Loucy (cell line): ENCODE measurements at regions not wholly inside any gene's neighbourhood (a gene's known extent, or its start where the extent isn't known, plus 50 kb on each side); places are given as distances from the start of the nearest gene placed in this dataset.

ENCODE experiments used
- H2AFZ ChIP-seq: fragments of 200-600 bp; sonication (generic); 2 replicates; pipeline ENCODE4 v1.6.0; 2016; ENCODE audit warnings: antibody characterized with exemption, mild to moderate bottlenecking, low read length, moderate library complexity
- H3F3A ChIP-seq: fragments of 200-600 bp; 2 replicates; pipeline ENCODE4 v1.6.0; 2016; ENCODE audit warnings: antibody characterized with exemption, low read depth, mild to moderate bottlenecking
- H3K27me3 ChIP-seq: fragments of 200-600 bp; sonication (generic); 2 replicates; pipeline ENCODE4 v1.6.1; 2014; ENCODE audit warnings: low read length, mild to moderate bottlenecking; ENCODE audit not compliant: insufficient read depth, poor library complexity, severe bottlenecking
- H3K36me3 ChIP-seq: fragments of 200-600 bp; sonication (generic); 2 replicates; pipeline ENCODE4 v1.6.1; 2016; ENCODE audit warnings: low read length; ENCODE audit not compliant: insufficient read depth
- H3K4me1 ChIP-seq: fragments of 200-600 bp; sonication (generic); 2 replicates; pipeline ENCODE4 v1.5.1; 2014; ENCODE audit warnings: low read length, mild to moderate bottlenecking; ENCODE audit not compliant: insufficient read depth, poor library complexity, severe bottlenecking
- H3K4me2 ChIP-seq: fragments of 200-600 bp; sonication (generic); 2 replicates; pipeline ENCODE4 v1.6.0; 2014; ENCODE audit warnings: antibody characterized with exemption, low read length, low read depth, mild to moderate bottlenecking; ENCODE audit not compliant: poor library complexity, severe bottlenecking
- H3K4me3 ChIP-seq: fragments of 200-600 bp; sonication (generic); 2 replicates; pipeline ENCODE4 v1.5.1; 2014; ENCODE audit warnings: low read length, mild to moderate bottlenecking, mixed read lengths; ENCODE audit not compliant: poor library complexity, severe bottlenecking
- H3K79me2 ChIP-seq: fragments of 200-600 bp; sonication (generic); 2 replicates; pipeline ENCODE4 v1.6.1; 2014; ENCODE audit warnings: low read length; ENCODE audit not compliant: insufficient read depth
- H3K9ac ChIP-seq: fragments of 200-600 bp; sonication (generic); 2 replicates; pipeline ENCODE4 v1.6.0; 2014; ENCODE audit warnings: mild to moderate bottlenecking, low read depth, low read length, moderate library complexity; ENCODE audit not compliant: poor library complexity, severe bottlenecking
- H3K9me2 ChIP-seq: fragments of 200-600 bp; sonication (generic); replicated peaks from 2 replicates; pipeline ENCODE4 v1.6.1; 2016; ENCODE audit warnings: low read depth, low read length, mixed read lengths
- H3K9me3 ChIP-seq: fragments of 200-600 bp; sonication (generic); 2 replicates; pipeline ENCODE4 v1.6.1; 2014; ENCODE audit warnings: mild to moderate bottlenecking, antibody characterized with exemption, low read length, low read depth; ENCODE audit not compliant: insufficient read depth
- H4K20me1 ChIP-seq: fragments of 200-600 bp; sonication (generic); 2 replicates; pipeline ENCODE4 v1.6.0; 2014; ENCODE audit warnings: antibody characterized with exemption, low read length, mild to moderate bottlenecking; ENCODE audit not compliant: insufficient read depth, poor library complexity, severe bottlenecking
- CTCF ChIP-seq: fragments of 200-600 bp; sonication (generic); conservative IDR thresholded peaks from 2 replicates; pipeline ENCODE4 v1.5.1; 2014; ENCODE audit warnings: mild to moderate bottlenecking, antibody characterized with exemption, low read length
- EZH2phosphoT487 ChIP-seq: fragments of 200-600 bp; IDR thresholded peaks from 2 replicates; pipeline ENCODE4 v1.6.1; 2018; ENCODE audit warnings: antibody characterized with exemption, mild to moderate bottlenecking, moderate library complexity, borderline replicate concordance

GRCh38 chr2:237156031-237156856 lies 70.6 kb downstream of the COPS8 start:
- H3K79me2 ChIP-seq = no peaks in the 10 kb centered on the region
- H2AFZ ChIP-seq = no peak overlapping the region
- no peaks in the 10 kb centered on the region for H3K9me3 ChIP-seq
- H3F3A ChIP-seq = no peaks in the 10 kb centered on the region
- no peak overlapping the region for H3K4me2 ChIP-seq
- no peak overlapping the region for H3K4me3 ChIP-seq
- peaks cover 22% of the 10 kb centered on the region for H3K4me1 ChIP-seq
- H3K9ac ChIP-seq = no peak overlapping the region
- TF ChIP-seq EZH2phosphoT487 (no peak), CTCF (no peak)
- H3K36me3 ChIP-seq = no peaks in the 10 kb centered on the region
- H3K27me3 ChIP-seq = no peaks in the 10 kb centered on the region
- no peaks in the 10 kb centered on the region for H4K20me1 ChIP-seq
- no peaks in the 10 kb centered on the region for H3K9me2 ChIP-seq

- no peak overlapping the region for H3K4me3 ChIP-seq
- TF ChIP-seq CTCF (no peak), EZH2phosphoT487 (no peak)
- H3K4me2 ChIP-seq = no peak overlapping the region
- H3K4me1 ChIP-seq = peaks cover 22% of the 10 kb centered on the region
- no peaks in the 10 kb centered on the region for H3K36me3 ChIP-seq
- no peak overlapping the region for H3K9ac ChIP-seq
- no peaks in the 10 kb centered on the region for H3K79me2 ChIP-seq
- no peaks in the 10 kb centered on the region for H3F3A ChIP-seq
- H2AFZ ChIP-seq = no peak overlapping the region
- H3K9me3 ChIP-seq = no peaks in the 10 kb centered on the region
- no peaks in the 10 kb centered on the region for H4K20me1 ChIP-seq
- no peaks in the 10 kb centered on the region for H3K27me3 ChIP-seq
- no peaks in the 10 kb centered on the region for H3K9me2 ChIP-seq
Measured at GRCh38 chr2:237156857-237157779, 71.4 kb downstream of the COPS8 start.

- Histone ChIP-seq H3K4me1 (peaks cover 22% of the 10 kb centered on the region), H3K4me2 (no peak overlapping the region), H3K4me3 (no peak overlapping the region), H4K20me1 (no peaks in the 10 kb centered on the region), H3F3A (no peaks in the 10 kb centered on the region), H3K36me3 (no peaks in the 10 kb centered on the region), H3K9me3 (no peaks in the 10 kb centered on the region), H2AFZ (no peak overlapping the region), H3K27me3 (no peaks in the 10 kb centered on the region), H3K9me2 (no peaks in the 10 kb centered on the region), H3K9ac (no peak overlapping the region), H3K79me2 (no peaks in the 10 kb centered on the region)
- TF ChIP-seq EZH2phosphoT487 (no peak), CTCF (no peak)
Measured at GRCh38 chr2:237157780-237158102, 72.1 kb downstream of the COPS8 start.
